GM21786 (cell line): ENCODE measurements at regions not wholly inside any gene's neighbourhood (a gene's known extent, or its start where the extent isn't known, plus 50 kb on each side); places are given as distances from the start of the nearest gene placed in this dataset.
"Not testable (repeated sequence)": the region's sequence is repeated elsewhere in the genome, so short reads cannot be mapped to it uniquely, and the experiment has no call there.

Experiments used
- ATAC-seq: cut with Tn5 transposase; IDR thresholded peaks from one replicate; pipeline ENCODE4 v1.9.1; 2021; ENCODE audit not compliant: unreplicated experiment

DNA sequence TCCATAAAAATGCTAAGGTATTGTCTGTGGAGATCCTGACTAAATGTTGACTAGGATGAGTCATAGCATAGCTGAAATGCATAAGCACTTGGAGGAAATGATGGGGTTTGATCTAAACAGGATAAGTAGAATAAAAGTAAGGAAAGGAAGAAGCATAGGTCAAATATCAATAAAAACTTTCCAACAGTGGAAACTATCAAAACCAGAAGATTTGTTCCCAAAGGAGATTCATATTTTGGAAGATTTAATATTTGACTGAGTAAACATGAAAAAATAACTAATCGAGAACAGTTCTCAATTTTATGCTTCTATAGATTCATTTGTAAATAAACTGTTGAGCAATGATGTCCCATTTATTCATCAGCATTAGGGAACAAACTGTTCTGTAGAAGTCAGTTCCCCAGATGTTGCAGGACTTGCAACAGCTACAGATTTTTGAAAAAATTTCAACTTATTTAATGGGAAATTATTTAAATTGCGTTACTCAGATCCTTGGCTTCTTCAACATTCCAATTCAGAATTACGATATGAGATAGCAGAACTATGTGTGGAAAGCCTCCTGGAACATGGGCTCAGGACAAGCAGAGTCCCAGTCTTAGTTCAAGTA lies 133.7 kb upstream of the TBX18 start:
- no peak for ATAC-seq

DNA sequence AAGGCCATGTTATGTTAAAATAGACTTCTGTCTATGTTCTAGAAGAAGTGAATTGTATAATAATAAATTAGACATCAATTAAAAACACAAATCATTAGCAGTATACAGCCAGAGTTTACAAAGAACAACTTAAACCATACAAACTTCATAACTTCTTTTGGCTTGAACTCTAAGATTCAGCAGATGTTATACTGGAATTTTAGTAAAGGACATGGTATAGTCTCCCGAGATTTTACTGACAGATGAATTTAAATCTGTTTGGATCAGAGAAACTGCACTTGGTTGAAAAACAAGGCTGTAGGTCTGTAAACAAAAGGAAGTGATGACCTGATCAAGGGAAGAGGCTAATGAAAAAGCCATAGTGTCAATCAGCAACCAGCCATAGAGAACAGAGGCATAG lies 132.6 kb upstream of the TBX18 start:
- no peak for ATAC-seq

DNA sequence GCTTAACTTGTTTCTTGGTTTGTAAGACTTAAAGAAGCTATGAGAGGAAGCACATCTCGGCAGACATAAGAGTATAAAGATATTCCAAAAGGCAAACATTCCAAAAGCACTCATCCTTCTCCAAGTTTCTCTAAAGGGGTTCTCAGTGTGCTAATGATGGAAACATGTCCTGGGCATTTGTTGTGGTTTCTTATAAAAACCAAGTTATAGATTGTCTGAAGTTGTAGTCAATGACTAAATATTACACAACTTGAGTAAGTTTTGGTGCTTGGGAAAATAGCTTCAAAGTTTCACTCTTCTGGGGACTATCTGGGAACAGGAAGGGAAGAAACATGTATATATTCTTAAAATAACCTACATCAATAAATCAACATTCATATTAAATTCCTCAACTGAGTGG lies 128.3 kb upstream of the TBX18 start:
- ATAC-seq, result no peak

DNA sequence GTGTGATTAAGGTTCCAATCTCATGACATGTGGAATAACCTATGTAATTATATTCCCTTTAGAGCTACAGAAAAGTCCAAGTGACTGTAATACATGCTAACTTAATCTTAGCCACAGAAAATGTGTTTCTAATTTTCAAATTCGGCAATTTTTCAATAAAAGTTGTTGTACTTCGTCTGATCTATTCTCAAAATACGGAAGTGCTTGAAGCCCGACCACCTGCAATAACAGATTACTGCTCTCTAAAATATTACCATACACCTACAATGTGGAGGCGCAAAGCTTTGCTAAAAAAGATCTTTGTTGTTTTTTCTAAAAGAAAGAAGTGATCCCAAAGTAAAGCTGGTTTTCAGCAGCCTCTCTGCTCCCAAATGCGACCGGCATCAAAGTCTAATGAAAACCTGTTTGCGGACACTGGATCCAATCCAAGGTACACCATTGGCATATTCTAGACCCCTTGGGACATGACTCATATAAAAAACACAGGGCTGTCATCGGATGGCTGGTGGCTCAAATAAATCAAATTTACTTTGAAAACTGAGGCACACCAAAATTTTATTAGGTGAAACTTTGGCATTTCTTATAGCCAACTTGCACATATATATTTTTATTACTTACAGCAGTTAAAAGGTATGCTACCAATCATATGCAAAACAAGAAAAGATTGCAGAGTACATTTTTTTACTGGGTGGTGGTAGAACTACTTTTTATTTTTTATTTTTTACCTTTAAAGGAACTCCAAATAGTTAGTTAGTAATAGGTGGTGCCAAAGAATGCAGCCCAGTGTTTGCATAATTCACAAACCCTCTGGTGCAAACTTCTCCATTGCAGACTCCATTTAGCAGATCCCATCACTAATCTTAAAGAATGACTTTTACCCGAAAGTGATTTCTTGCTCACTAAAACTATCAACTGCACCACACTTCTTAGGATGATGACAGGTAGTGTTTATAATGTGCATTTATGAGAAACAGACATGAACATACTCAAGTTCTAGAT lies 118.7 kb upstream of the TBX18 start:
- ATAC-seq, result no peak

DNA sequence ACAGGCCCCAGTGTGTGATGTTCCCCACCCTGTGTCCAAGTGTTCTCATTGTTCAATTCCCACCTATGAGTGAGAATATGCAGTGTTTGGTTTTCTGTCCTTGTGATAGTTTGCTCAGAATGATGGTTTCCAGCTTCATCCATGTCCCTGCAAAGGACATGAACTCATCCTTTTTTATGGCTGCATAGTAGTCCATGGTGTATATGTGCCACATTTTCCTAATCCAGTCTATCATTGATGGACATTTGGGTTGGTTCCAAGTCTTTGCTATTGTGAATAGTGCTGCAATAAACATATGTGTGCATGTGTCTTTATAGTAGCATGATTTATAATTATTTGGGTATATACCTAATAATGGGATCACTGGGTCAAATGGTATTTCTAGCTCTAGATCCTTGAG lies 115.0 kb upstream of the TBX18 start:
- ATAC-seq, result not testable (repeated sequence)

DNA sequence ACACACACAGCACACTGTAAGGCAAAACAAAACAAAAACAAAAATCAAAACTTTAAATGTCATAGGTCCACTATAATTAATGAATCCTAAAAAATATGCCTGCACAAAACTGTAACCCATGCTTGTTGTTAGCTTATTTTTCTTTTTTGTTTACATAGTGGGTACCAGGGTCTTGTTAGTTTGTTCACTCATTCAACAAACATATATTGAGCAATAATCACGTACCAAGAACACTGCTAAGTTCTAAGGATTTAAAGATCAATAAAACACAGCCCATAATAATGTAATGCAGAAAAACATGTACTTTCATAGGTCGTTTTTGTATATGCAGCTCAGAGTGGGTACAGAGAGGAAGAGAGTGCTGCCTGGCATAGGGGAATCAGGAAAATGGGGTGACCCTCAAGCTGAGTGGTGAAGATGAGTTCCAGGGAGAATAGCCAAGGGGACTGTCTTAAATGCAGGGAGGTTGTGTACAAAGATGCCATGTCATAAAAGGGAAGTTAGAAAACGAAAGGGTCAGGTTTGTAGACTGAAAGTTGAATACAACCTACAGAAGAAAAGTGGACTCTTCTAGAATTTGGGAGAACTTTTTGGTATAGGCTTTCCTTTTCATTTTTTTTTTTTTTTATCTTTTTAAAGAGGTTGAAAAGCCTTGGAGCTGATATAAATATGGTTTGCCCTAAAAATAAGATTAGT lies 113.3 kb upstream of the TBX18 start:
- ATAC-seq, result no peak

DNA sequence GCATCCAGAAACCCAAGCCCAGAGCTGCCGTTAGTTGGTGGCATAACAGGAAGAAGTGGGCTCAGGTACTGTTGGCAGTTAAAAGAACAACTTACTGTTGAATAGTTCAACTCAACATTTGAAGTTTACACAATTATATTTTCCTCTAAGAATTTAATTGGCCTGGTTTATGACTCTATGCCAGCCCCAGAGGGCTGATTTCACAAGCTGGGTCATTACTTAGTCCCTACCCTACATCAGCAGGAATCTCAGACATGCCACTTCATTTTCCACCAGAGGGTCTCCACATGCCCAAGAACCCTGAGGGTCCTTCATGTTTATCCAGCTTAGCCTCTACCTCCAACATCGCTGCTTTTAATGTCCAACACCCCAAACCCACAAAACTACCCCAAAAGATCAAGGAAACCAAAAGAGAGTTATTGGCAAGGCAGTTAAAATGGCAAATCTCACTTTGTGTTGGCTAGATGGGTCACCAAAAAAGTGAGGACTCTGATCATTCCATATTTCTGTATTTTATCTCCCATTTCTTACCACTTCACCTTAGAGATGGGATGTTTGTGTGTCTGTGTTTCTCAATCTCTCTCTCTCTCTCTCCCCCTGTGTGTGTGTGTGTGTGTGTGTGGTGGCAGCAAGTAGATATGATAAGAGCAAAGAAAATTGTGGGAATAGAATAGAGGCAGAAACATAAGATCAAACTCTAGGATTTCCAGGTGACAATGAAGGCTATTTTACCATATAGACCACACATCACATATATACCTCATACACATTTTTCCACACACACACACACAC lies 112.5 kb upstream of the TBX18 start:
- ATAC-seq, result no peak

DNA sequence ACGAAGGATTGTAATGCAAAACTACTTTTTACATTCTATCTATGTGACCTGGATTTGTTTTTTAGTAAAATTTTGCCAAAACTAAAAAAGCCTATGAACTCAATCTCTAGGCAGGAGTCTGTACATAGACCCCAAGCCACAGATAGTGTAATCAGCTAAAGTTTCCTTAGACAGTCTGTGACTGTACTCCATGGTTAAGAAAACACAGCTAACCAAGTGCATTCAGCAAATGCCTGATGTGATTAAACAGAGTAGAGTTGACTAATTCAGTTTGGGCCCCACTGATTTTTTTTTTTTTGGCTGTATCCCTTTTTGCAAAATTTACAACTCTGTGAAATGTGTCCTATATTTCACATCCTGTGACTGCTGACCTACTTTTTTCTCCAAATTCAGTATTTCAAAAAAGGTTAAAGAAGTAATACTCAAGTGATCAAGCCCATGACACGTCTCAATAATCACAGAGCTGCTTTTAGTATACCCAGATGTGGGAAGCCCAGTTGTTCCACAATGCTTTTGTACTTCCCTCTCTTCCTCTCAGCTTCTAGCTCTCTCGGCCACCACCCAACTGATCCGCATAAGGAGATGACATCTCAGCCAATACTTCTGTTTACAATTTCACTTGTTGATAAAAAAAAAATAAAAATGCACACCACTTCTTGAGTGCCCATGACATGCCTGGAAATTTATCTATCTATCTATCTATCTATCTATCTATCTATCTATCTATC lies 108.8 kb upstream of the TBX18 start:
- ATAC-seq, result no peak

DNA sequence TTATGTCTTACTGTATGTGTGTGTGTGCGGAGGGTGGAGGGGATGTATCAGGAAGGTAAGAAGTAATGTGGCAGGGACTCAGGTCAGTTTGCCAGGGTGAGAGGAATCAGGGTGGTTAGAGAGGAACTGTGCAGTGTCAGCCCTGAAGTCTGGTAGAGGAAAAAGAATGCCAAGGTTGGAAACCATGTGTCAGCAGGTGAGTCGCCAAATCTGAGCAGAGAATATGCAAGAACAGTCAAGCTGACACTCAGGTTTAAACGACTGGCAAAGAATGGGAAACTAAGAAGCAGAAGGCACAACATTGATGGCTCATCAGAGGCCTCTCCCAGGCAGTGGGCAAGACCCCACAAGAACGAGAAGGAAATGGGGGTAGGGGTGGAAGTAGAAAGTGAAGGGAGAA lies 107.5 kb upstream of the TBX18 start:
- ATAC-seq, result no peak

DNA sequence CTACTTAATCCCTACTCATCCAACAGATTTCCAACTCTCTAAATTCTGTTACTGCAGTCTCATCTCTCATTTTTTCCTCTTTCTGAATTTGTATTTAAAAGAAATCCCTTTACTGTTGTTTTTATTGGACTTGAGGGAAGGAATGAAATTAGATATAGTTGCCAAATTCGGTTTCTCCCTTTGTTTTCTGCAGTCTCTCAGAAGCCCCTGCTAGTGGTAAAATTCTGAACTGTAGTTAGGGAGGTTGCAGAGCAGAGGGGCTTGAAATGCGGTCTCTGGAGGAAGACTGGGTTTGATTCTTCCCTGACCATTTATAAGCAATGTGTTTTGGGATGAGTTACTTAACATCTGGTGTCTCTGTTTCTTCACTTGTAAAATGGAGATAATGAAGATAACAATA lies 106.3 kb upstream of the TBX18 start:
- ATAC-seq, result no peak

DNA sequence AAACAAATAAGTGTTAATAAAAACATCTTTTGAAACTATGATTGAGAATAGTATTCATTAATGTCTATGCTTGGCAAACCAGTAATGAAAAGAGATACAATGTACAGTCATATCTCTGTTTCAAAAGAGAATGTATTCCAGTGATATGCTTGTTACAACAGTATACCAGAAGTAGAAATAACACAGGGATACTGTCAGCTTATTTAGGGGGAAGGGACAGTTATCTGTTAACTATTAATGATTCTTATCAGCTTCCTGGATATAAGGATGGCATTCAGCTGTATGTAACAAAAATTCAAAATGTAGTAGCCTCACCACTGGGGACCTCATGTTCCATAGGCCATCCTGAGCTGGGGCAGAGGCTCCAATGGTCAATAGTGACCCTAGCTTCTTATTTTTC lies 103.8 kb upstream of the TBX18 start:
- ATAC-seq, result no peak

DNA sequence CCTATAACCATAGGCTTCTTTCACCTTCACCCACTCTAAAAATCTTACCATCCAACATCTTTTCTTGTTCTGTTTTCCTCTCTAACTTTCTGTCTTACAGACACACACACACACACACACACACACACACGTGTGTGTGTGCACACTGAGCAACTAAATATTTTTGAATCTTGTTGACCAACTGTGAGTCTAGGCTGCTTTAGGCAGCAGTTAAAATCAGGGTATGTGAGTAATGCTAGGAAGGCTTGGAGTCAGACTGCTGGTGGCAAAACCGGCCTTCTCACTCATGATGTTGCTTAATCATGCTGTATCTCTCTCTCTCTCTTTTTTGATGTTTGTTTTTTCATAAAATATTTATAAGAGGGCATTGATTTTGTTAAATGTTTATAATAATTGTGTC lies 103.1 kb upstream of the TBX18 start:
- no peak for ATAC-seq

DNA sequence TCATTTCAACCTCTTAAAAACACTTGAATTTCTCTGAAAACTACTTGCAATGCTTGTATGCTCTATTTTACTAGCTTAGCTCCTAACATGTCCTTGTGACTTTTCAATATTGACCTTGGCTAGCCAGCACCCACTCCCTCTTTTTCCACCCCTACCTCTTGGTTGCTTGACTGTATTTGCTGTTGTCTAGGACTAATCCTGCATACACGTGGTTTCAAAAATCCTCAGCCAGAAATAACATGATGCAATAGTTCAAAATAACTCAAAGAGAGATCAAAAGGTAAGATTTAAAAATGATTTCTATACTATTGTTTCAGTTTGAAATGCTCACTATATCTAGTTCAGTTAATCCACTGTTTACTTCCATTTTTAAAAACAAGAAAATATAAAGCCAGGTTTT lies 102.3 kb upstream of the TBX18 start:
- no peak for ATAC-seq

DNA sequence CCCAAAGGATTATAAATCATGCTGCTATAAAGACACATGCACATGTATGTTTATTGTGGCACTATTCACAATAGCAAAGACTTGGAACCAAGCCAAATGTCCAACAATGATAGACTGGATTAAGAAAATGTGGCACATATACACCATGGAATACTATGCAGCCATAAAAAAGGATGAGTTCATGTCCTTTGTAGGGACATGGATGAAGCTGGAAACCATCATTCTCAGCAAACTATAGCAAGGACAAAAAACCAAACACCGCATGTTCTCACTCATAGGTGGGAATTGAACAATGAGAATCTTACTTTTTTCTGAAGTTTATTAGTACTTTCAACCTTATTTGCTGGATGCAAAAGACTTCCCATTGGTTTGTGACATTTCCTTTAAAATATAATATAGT lies 101.0 kb upstream of the TBX18 start:
- not testable (repeated sequence) for ATAC-seq

DNA sequence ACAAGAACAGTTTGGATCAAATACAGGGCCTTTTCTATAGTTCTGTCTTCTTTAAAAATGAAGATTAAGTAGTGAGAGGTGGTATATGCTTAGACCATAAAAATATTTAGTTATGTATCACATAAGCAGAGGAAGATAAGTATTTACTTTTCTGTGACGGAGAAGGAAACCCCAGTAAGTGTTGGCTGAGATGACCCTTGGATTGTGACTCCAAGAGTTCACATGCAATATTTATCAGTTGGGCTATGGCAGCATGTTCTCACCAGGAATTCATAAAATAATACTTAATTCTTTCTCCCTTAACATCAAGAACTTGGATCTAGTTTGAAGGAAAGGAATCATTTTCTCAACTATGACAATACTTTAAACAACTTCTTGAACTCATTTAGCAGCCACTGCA lies 98.4 kb upstream of the TBX18 start:
- no peak for ATAC-seq

DNA sequence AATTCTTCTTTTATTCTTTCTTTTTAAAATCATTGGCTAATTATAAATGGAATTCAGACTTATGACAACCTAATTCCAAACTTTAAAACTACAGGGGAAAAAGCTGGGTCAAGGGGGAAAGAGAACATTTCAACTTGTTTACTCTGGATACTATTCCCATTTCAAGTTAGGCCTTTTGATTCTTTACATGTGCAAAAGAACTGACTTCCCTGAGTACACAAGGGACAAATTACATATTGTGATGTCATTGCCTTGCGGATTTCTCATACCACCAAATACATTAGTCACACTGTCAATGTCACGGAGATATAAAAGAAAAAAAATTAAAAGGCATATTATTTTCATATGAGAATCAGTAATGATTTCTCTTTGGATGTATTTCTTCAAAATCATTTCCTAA lies 96.5 kb upstream of the TBX18 start:
- ATAC-seq, result no peak

DNA sequence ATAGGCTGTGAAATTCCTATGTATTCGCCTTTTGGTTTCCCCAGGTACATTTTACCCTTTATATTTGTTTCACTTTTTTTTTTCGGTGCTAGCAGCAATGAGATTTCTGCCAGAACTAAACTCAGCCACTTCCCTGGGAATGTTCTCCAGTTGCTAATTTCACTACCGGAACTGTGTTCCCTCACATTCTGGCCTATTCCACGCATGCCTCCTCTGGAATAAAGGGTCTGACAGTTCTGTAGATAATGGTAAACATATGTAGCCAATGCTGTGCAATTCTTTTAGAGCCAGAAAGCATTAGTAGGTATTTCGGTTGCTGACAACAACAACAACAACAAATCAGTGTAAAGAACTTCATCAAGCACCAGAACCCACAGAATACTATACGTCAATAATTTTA lies 96.1 kb upstream of the TBX18 start:
- no peak for ATAC-seq

DNA sequence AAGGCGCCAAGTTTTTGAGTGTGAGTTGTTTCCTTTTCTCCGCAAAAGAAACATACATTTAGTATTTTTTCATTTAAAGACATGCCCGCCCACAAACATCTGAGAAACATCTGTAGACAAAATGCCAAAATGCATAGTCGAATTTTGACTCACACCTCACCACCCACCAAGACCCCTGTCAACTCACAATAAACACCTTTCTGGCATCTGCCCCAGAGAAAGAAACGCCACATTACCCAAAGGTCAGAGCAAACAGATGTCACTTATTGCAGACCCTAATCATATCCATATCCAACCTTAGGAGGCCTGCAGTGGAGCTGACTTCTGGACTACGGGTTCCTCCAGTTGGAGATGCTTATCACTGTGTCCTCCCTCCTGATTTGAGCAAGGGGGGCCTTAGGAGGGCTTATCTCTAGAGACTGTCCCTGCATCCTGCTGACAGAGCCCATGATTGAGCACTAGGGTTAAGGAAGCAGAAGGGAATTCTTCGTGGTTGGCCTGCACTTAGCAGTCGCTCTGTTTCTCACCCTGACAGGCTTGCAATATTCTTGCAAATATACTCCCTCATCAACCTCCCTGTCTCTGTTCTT lies 90.5 kb upstream of the TBX18 start:
- ATAC-seq, result no peak

DNA sequence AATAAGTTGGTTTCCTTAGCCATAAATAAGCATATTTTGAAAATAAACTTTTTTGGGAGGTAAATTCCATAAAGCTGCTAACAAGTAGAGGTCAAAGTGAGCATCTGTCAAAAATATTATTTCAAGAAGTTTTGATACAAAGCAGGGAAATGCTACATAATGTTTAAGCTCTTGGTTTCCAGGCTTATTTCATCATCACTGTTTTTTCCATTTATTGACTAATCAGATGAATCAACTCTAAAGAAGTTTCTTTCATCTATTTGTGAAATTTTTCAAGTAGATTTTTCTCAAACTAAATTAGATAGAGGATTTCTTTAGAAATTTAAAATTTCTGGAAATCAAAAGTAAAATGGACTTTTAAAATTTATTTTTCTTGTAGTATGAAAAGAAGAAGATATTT lies 89.5 kb upstream of the TBX18 start:
- ATAC-seq, result no peak

DNA sequence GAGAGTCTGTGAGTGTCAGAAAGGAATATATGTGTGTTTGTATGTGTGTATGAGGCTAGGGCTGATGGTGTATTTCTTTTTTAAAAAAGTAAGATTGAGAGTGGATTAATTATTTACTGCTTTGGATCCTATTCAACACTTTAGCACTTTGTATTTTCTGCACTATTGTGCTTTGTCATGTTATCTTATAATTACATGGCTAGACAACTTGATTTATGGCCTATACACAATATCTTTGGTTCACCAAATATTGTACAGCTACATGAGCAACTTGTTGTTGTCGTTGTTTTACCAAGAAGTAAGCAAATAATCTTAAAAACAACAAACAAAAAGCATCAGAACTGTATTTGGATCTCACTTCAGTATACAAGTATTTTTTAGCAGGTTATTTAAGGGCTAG lies 84.6 kb upstream of the TBX18 start:
- ATAC-seq, result no peak
